ENCODE measurements at regions not wholly inside any gene's neighbourhood (a gene's known extent, or its start where the extent isn't known, plus 50 kb on each side); places are given as distances from the start of the nearest gene placed in this dataset.

DNA sequence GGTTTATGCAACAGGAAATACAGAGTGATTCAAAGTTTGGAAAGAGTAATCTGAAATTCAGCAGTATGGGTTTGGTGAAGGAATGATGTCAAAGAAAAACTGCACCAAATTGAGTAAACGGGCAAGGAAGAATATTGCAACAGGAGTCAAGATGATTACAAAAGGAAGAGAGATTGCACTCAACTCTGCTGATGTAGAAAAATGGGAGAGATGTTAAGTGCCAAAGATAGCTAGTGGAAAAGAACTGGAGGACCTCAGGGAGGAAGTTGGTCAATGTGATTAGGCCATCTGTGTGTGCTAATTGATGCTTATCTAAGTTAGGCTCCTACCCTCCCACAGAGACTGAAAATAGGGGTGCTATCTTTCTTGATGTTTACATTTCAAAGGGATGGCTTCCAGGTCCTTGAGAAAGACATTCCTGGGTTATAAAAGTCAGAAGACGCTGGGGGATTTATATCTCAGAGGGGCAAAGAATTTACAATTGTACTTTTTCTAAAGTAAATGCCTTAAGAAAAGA, 167.4 kb upstream of the FAM47A start:
- no peaks in the 10 kb centered on the region for H3K79me2 ChIP-seq (ENCODE audit: control insufficient read depth, low read length)
- no peaks in the 10 kb centered on the region for H3F3A ChIP-seq (ENCODE audit: control insufficient read depth, insufficient read depth)
- no peaks in the 10 kb centered on the region for H3K4me1 ChIP-seq (ENCODE audit: control insufficient read depth, low read length)
- no peaks in the 10 kb centered on the region for H3K9me3 ChIP-seq (ENCODE audit: control insufficient read depth, insufficient read depth, low read length)
- H3K9me2 ChIP-seq (replicated peaks; ENCODE audit: control insufficient read depth, low read length): no peaks in the 10 kb centered on the region
- H4K20me1 ChIP-seq (ENCODE audit: control insufficient read depth, insufficient read depth, low read depth, low read length): no peaks in the 10 kb centered on the region
- H3K4me3 ChIP-seq (ENCODE audit: low read length): no peak overlapping the region
- TF ChIP-seq, protein P1, sequence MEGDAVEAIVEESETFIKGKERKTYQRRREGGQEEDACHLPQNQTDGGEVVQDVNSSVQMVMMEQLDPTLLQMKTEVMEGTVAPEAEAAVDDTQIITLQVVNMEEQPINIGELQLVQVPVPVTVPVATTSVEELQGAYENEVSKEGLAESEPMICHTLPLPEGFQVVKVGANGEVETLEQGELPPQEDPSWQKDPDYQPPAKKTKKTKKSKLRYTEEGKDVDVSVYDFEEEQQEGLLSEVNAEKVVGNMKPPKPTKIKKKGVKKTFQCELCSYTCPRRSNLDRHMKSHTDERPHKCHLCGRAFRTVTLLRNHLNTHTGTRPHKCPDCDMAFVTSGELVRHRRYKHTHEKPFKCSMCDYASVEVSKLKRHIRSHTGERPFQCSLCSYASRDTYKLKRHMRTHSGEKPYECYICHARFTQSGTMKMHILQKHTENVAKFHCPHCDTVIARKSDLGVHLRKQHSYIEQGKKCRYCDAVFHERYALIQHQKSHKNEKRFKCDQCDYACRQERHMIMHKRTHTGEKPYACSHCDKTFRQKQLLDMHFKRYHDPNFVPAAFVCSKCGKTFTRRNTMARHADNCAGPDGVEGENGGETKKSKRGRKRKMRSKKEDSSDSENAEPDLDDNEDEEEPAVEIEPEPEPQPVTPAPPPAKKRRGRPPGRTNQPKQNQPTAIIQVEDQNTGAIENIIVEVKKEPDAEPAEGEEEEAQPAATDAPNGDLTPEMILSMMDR (IDR thresholded peaks at IDR 0.05; ENCODE audit: low read depth, low read length, poor library complexity, severe bottlenecking): no peak
- no peak for TF ChIP-seq EZH2phosphoT487 (IDR thresholded peaks at IDR 0.05; ENCODE audit: borderline replicate concordance, low read length)
- H3K27me3 ChIP-seq (ENCODE audit: control insufficient read depth, low read length): no peaks in the 10 kb centered on the region
- H3K4me2 ChIP-seq (ENCODE audit: low read length): no peak overlapping the region
- H3K36me3 ChIP-seq (ENCODE audit: control insufficient read depth, low read length): no peaks in the 10 kb centered on the region
- H3K27ac ChIP-seq (ENCODE audit: low read depth, low read length): no peak overlapping the region

DNA sequence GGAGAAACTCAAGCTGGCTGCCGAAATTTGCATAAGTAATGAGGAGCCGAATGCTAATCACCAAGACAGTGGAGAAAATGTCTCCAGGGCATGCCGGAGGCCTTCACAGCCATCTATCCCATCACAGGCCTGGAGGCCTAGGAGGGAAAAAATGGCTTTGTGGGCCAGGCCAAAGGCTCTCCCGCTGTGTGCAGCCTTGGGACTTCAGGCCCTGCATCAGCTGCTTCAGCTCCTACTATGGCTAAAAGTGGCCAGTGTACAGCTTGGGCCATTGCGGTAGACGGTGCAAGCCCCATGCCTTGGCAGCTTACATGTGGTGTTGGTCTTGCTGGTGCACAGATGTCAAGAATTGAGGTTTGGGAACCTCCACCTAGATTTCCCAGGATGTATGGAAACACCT, 162.6 kb upstream of the FAM47A start:
- Histone ChIP-seq H4K20me1 (ENCODE audit: control insufficient read depth, insufficient read depth, low read depth, low read length) (no peaks in the 10 kb centered on the region), H3K4me2 (ENCODE audit: low read length) (no peak overlapping the region), H3K79me2 (ENCODE audit: control insufficient read depth, low read length) (no peaks in the 10 kb centered on the region), H3K36me3 (ENCODE audit: control insufficient read depth, low read length) (no peaks in the 10 kb centered on the region), H3K9me3 (ENCODE audit: control insufficient read depth, insufficient read depth, low read length) (no peaks in the 10 kb centered on the region), H3K27ac (ENCODE audit: low read depth, low read length) (no peak overlapping the region), H3K4me1 (ENCODE audit: control insufficient read depth, low read length) (no peaks in the 10 kb centered on the region), H3F3A (ENCODE audit: control insufficient read depth, insufficient read depth) (no peaks in the 10 kb centered on the region), H3K9me2 (replicated peaks; ENCODE audit: control insufficient read depth, low read length) (no peaks in the 10 kb centered on the region), H3K4me3 (ENCODE audit: low read length) (no peak overlapping the region), H3K27me3 (ENCODE audit: control insufficient read depth, low read length) (no peaks in the 10 kb centered on the region)
- TF ChIP-seq, protein P1 (IDR thresholded peaks at IDR 0.05; ENCODE audit: low read depth, low read length, poor library complexity, severe bottlenecking): no peak
- TF ChIP-seq EZH2phosphoT487 (IDR thresholded peaks at IDR 0.05; ENCODE audit: borderline replicate concordance, low read length): no peak

DNA sequence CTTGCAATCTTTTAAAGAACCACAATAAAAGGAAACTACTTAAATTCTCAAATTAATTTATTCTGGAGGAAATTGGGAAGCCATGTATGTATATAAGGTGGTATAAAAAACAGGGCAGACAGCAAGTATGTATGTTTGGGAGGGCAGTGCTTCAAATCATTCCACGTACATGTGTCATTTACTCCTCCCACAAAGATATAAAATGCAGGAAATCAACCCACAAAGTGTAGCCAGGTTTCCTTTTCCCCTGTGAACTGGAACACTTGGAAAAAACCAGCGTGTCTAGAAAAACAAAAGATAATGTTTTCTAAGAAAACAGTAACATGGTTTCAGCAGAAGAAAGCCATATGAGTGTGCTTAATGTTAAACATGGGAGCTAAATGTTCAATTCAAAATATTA, 156.7 kb upstream of the FAM47A start:
- no peak overlapping the region for H3K4me3 ChIP-seq (ENCODE audit: low read length)
- no peak overlapping the region for H3K27ac ChIP-seq (ENCODE audit: low read depth, low read length)

More for the DNA sequence above, 156.7 kb upstream of the FAM47A start:
- no peaks in the 10 kb centered on the region for H4K20me1 ChIP-seq (ENCODE audit: control insufficient read depth, insufficient read depth, low read depth, low read length)
- no peaks in the 10 kb centered on the region for H3K9me3 ChIP-seq (ENCODE audit: control insufficient read depth, insufficient read depth, low read length)
- H3K4me2 ChIP-seq (ENCODE audit: low read length): no peak overlapping the region
- no peaks in the 10 kb centered on the region for H3K4me1 ChIP-seq (ENCODE audit: control insufficient read depth, low read length)
- no peak for TF ChIP-seq EZH2phosphoT487 (IDR thresholded peaks at IDR 0.05; ENCODE audit: borderline replicate concordance, low read length)
- TF ChIP-seq, protein P1 (IDR thresholded peaks at IDR 0.05; ENCODE audit: low read depth, low read length, poor library complexity, severe bottlenecking): no peak
- no peaks in the 10 kb centered on the region for H3K27me3 ChIP-seq (ENCODE audit: control insufficient read depth, low read length)
- no peaks in the 10 kb centered on the region for H3K79me2 ChIP-seq (ENCODE audit: control insufficient read depth, low read length)
- no peaks in the 10 kb centered on the region for H3F3A ChIP-seq (ENCODE audit: control insufficient read depth, insufficient read depth)
- no peaks in the 10 kb centered on the region for H3K9me2 ChIP-seq (replicated peaks; ENCODE audit: control insufficient read depth, low read length)
- no peaks in the 10 kb centered on the region for H3K36me3 ChIP-seq (ENCODE audit: control insufficient read depth, low read length)
